ENCODE measurements at regions not wholly inside any gene's neighbourhood (a gene's known extent, or its start where the extent isn't known, plus 50 kb on each side); places are given as distances from the start of the nearest gene placed in this dataset.

DNA sequence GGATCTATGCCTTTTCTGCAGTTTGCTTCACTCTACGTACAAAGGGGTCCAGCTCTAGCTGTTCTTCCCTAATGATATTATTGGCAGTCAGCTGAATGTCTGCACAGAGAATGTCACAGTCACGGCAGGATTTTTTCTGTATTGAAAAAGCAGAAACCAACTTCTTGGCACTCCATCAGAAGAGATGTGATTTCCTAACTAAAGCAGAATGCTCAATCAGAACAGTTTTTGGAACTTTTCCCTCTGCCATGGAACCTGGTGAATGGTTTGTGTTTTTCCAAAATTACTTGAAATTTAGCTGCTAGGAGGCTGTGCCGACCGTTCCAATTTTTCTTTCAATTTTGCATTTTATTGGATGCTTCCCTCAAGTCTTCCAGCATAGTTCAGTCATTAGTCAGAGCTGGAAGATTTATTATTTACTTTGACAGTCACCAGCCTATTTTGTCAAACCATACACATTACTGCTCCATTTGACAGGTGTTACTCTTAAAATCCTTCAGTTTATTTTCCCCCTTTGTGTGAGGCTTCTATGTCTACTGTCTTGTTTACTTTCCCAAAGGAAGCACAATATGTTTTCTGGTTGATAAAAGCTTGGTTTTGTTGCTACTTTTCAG lies 259.6 kb upstream of the EPHA7 start:
- TF ChIP-seq POLR2A (IDR thresholded peaks at IDR 0.05; ENCODE audit: low read depth) = no peak
- no peak for TF ChIP-seq CTCF (IDR thresholded peaks at IDR 0.05)
- TF ChIP-seq EP300 (IDR thresholded peaks at IDR 0.05) = no peak
- no peak for TF ChIP-seq POLR2AphosphoS5 (IDR thresholded peaks at IDR 0.05)
- intact Hi-C loops (cut with DNase I) = no loop called here
- no peak overlapping the region for H3K27ac ChIP-seq (replicated peaks in 1 of 4)
- no peak overlapping the region for H3K4me3 ChIP-seq
- H3K4me1 ChIP-seq = peaks cover 0 to 12% (median 7%) of the 10 kb centered on the region in 4 donors
- no peaks in the 10 kb centered on the region for H3K36me3 ChIP-seq
- no peak for DNase-seq (ENCODE audit: extremely low spot score)
- H3K9me3 ChIP-seq = no peaks in the 10 kb centered on the region
- no peaks in the 10 kb centered on the region for H3K27me3 ChIP-seq
- 31% methylated on average over 4 of the region's 4 CpGs for WGBS

DNA sequence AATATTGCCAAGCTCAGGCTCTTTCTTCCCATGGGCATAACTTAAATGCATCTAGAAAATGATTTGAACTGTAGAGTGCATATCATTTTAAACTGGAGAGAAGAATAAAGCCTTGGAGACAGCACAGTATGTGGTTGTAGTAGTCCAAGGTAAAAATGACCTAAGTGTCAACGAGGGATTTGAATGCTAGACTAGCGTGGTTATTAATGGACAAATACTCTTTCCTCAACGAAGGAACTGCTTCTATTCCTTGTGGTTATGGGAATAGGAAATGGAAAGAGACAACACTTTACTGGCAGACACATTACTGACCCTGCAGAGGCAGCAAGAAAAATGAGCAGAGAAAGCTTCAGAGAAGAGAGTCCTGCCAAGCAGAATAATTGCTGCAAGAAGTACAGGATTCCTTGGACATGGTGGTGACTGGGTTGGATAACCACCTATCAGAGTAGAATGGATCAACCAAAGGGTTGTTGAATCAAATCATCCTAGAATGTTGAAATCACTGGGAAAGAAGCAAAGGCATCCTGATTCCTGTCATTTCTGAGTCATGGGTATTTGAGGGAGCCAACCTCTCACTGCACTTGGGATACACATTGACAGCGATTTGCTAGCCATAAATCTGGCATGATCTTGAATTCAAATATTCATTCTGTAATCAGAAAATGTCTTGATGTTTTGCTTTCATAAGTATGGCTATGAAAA lies 258.1 kb upstream of the EPHA7 start:
- H3K27ac ChIP-seq (replicated peaks in 1 of 4) = no peak overlapping the region
- no peak for TF ChIP-seq POLR2AphosphoS5 (IDR thresholded peaks at IDR 0.05)
- H3K27me3 ChIP-seq = no peaks in the 10 kb centered on the region
- no peaks in the 10 kb centered on the region for H3K36me3 ChIP-seq
- intact Hi-C loops (cut with DNase I) = no loop called here
- peaks cover 0 to 12% (median 7%) of the 10 kb centered on the region in 4 donors for H3K4me1 ChIP-seq
- WGBS = 51% methylated on average over 4 of the region's 4 CpGs
- H3K9me3 ChIP-seq = no peaks in the 10 kb centered on the region
- no peak for DNase-seq (ENCODE audit: extremely low spot score)
- H3K4me3 ChIP-seq = no peak overlapping the region

GRCh38 chr6:93676581-93676980 lies 257.2 kb upstream of the EPHA7 start:
- no peaks in the 10 kb centered on the region for H3K36me3 ChIP-seq
- H3K27ac ChIP-seq (replicated peaks in 1 of 4) = no peak overlapping the region
- no peaks in the 10 kb centered on the region for H3K9me3 ChIP-seq
- no peak overlapping the region for H3K4me3 ChIP-seq
- H3K27me3 ChIP-seq = no peaks in the 10 kb centered on the region
- DNase-seq (ENCODE audit: extremely low spot score) = no peak
- WGBS = 81% methylated on average over 1 of the region's 1 CpG
- peaks cover 0 to 12% (median 7%) of the 10 kb centered on the region in 4 donors for H3K4me1 ChIP-seq
- no peak for TF ChIP-seq POLR2AphosphoS5 (IDR thresholded peaks at IDR 0.05)
- TF ChIP-seq POLR2A (IDR thresholded peaks at IDR 0.05; ENCODE audit: low read depth) = no peak
- no peak for TF ChIP-seq EP300 (IDR thresholded peaks at IDR 0.05)
- no peak for TF ChIP-seq CTCF (IDR thresholded peaks at IDR 0.05)
- intact Hi-C loops (cut with DNase I) = no loop called here

DNA sequence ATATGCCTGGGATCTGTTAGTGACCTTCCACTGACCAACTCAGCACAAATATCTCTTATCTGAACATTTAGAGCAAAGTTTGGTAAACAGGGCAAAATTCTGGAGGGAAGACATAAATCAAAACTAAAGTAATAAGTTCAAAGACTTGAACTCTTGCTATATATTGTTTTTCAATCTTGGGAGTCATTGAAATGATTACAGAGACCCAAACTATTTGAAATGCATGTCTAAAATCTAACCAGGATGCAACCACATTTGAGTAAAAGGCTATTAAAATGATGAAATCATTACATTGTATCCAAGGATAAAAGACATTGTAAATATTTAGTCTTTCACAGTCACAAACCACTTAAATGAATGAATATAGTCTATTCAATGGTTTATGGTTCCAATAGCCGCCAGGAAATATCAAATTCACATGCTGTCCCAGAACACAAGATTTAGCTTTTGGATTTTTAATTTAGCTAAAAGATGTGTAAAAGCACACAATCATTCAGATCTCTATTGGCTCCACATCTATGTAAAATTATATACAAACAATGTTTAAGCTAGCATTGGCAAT lies 256.6 kb upstream of the EPHA7 start:
- no peak overlapping the region for H3K27ac ChIP-seq (replicated peaks in 1 of 4)
- no peaks in the 10 kb centered on the region for H3K9me3 ChIP-seq
- intact Hi-C loops (cut with DNase I) = no loop called here
- peaks cover 0 to 12% (median 7%) of the 10 kb centered on the region in 4 donors for H3K4me1 ChIP-seq
- TF ChIP-seq EP300 (IDR thresholded peaks at IDR 0.05) = no peak
- no peak for TF ChIP-seq CTCF (IDR thresholded peaks at IDR 0.05)
- no peak for TF ChIP-seq POLR2A (IDR thresholded peaks at IDR 0.05; ENCODE audit: low read depth)
- TF ChIP-seq POLR2AphosphoS5 (IDR thresholded peaks at IDR 0.05) = no peak
- H3K27me3 ChIP-seq = no peaks in the 10 kb centered on the region
- DNase-seq (ENCODE audit: extremely low spot score) = no peak
- 84% methylated on average over 1 of the region's 1 CpG for WGBS
- no peaks in the 10 kb centered on the region for H3K36me3 ChIP-seq
- no peak overlapping the region for H3K4me3 ChIP-seq

- no peak overlapping the region for H3K27ac ChIP-seq (replicated peaks in 1 of 4)
- H3K4me1 ChIP-seq = no peaks in the 10 kb centered on the region
- no peaks in the 10 kb centered on the region for H3K27me3 ChIP-seq
- intact Hi-C loops (cut with DNase I) = no loop called here
- WGBS = 67% methylated on average over 1 of the region's 1 CpG
- H3K36me3 ChIP-seq = no peaks in the 10 kb centered on the region
- TF ChIP-seq EP300 (IDR thresholded peaks at IDR 0.05) (no peak), POLR2A (IDR thresholded peaks at IDR 0.05; ENCODE audit: low read depth) (no peak), POLR2AphosphoS5 (IDR thresholded peaks at IDR 0.05) (no peak), CTCF (IDR thresholded peaks at IDR 0.05) (no peak)
- no peak for DNase-seq (ENCODE audit: extremely low spot score)
- H3K9me3 ChIP-seq = no peaks in the 10 kb centered on the region
- H3K4me3 ChIP-seq = no peak overlapping the region
Observed at GRCh38 chr6:93663111-93663510, 243.8 kb upstream of the EPHA7 start.
